IMR-90 (cell line): ENCODE measurements at regions not wholly inside any gene's neighbourhood (a gene's known extent, or its start where the extent isn't known, plus 50 kb on each side); places are given as distances from the start of the nearest gene placed in this dataset.

Experiments
- CEBPB ChIP-seq: IDR thresholded peaks from 2 replicates; pipeline ENCODE4 v1.6.1; 2012; ENCODE audit warnings: low read depth, low read length, improper control_type of control experiment
- CHD1 ChIP-seq: IDR thresholded peaks from 2 replicates; pipeline ENCODE4 v1.6.1; 2012; ENCODE audit warnings: low read depth, low read length, improper control_type of control experiment
- MAFK ChIP-seq: IDR thresholded peaks from 2 replicates; pipeline ENCODE4 v1.6.1; 2012; ENCODE audit warnings: low read depth, low read length, improper control_type of control experiment
- MAZ ChIP-seq: IDR thresholded peaks from 2 replicates; pipeline ENCODE4 v1.6.1; 2012; ENCODE audit warnings: low read depth, mild to moderate bottlenecking, low read length, improper control_type of control experiment, moderate library complexity, borderline replicate concordance
- MXI1 ChIP-seq: IDR thresholded peaks from 2 replicates; pipeline ENCODE4 v1.6.1; 2012; ENCODE audit warnings: low read depth, mild to moderate bottlenecking, low read length, moderate library complexity, borderline replicate concordance
- NFE2L2 ChIP-seq: fragments of 150-350 bp; IDR thresholded peaks from 2 replicates; pipeline ENCODE4 v1.6.1; 2016; ENCODE audit warnings: low read depth, mild to moderate bottlenecking, low read length
- POLR2A ChIP-seq: IDR thresholded peaks from 2 replicates; pipeline ENCODE4 v1.6.1; 2012; ENCODE audit warnings: mild to moderate bottlenecking, low read depth, low read length
- RAD21 ChIP-seq: IDR thresholded peaks from 2 replicates; pipeline ENCODE4 v1.6.1; 2012; ENCODE audit warnings: low read length, improper control_type of control experiment
- RCOR1 ChIP-seq: IDR thresholded peaks from 2 replicates; pipeline ENCODE4 v1.6.1; 2012; ENCODE audit warnings: mild to moderate bottlenecking, low read length, improper control_type of control experiment; ENCODE audit not compliant: insufficient replicate concordance
- RFX5 ChIP-seq: IDR thresholded peaks from 2 replicates; pipeline ENCODE4 v1.8.0; 2012; ENCODE audit warnings: low read depth, mild to moderate bottlenecking, low read length, moderate library complexity
- TF ChIP-seq, protein P1 (sequence below): conservative IDR thresholded peaks from 2 replicates; pipeline ENCODE4 v1.5.1; 2012; ENCODE audit warnings: mild to moderate bottlenecking, low read depth, low read length, improper control_type of control experiment
- TF ChIP-seq, protein P2 (sequence below): fragments of 150-350 bp; IDR thresholded peaks from 2 replicates; pipeline ENCODE4 v1.6.1; 2017; ENCODE audit warnings: mild to moderate bottlenecking, antibody characterized with exemption, low read length, low read depth
- TF ChIP-seq, protein P3 (sequence below): fragments of 150-350 bp; IDR thresholded peaks from 2 replicates; pipeline ENCODE4 v1.6.1; 2016; ENCODE audit warnings: low read depth, mild to moderate bottlenecking, low read length, moderate library complexity, borderline replicate concordance

DNA sequence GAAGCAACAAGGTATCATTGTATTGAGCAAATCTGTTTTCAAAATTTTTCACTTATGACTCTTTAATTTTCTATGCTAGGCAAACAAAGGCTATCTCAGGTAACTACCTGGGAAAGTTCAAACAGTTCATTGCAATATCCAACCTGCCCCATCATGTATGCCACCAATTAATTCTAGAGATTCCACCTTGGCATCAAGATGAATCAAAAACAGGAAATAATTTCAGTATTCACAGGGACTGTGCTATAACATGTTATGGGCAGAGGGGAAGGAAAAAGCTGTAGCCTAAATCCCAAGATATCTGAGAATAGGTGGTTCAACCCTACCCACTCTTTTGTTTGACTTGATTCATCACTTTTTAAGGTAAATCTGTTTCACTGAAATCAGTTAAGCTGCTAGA is 67.5 kb upstream of the SH3GLB1 start:
- TF ChIP-seq CHD1 = no peak
- no peak for TF ChIP-seq RAD21
- TF ChIP-seq, protein P1, sequence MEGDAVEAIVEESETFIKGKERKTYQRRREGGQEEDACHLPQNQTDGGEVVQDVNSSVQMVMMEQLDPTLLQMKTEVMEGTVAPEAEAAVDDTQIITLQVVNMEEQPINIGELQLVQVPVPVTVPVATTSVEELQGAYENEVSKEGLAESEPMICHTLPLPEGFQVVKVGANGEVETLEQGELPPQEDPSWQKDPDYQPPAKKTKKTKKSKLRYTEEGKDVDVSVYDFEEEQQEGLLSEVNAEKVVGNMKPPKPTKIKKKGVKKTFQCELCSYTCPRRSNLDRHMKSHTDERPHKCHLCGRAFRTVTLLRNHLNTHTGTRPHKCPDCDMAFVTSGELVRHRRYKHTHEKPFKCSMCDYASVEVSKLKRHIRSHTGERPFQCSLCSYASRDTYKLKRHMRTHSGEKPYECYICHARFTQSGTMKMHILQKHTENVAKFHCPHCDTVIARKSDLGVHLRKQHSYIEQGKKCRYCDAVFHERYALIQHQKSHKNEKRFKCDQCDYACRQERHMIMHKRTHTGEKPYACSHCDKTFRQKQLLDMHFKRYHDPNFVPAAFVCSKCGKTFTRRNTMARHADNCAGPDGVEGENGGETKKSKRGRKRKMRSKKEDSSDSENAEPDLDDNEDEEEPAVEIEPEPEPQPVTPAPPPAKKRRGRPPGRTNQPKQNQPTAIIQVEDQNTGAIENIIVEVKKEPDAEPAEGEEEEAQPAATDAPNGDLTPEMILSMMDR = no peak
- TF ChIP-seq NFE2L2 = no peak
- TF ChIP-seq POLR2A = no peak
- TF ChIP-seq RCOR1 = no peak
- TF ChIP-seq, protein P2, sequence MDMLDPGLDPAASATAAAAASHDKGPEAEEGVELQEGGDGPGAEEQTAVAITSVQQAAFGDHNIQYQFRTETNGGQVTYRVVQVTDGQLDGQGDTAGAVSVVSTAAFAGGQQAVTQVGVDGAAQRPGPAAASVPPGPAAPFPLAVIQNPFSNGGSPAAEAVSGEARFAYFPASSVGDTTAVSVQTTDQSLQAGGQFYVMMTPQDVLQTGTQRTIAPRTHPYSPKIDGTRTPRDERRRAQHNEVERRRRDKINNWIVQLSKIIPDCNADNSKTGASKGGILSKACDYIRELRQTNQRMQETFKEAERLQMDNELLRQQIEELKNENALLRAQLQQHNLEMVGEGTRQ = no peak
- TF ChIP-seq CEBPB = no peak
- no peak for TF ChIP-seq RFX5
- no peak for TF ChIP-seq MXI1
- TF ChIP-seq, protein P3, sequence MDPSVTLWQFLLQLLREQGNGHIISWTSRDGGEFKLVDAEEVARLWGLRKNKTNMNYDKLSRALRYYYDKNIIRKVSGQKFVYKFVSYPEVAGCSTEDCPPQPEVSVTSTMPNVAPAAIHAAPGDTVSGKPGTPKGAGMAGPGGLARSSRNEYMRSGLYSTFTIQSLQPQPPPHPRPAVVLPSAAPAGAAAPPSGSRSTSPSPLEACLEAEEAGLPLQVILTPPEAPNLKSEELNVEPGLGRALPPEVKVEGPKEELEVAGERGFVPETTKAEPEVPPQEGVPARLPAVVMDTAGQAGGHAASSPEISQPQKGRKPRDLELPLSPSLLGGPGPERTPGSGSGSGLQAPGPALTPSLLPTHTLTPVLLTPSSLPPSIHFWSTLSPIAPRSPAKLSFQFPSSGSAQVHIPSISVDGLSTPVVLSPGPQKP = no peak
- TF ChIP-seq MAFK = no peak
- TF ChIP-seq MAZ = no peak
